GM21576 (cell line): ENCODE measurements at regions not wholly inside any gene's neighbourhood (a gene's known extent, or its start where the extent isn't known, plus 50 kb on each side); places are given as distances from the start of the nearest gene placed in this dataset.

Experiments
- ATAC-seq: cut with Tn5 transposase; IDR thresholded peaks from one replicate; pipeline ENCODE4 v1.9.1; 2021; ENCODE audit warnings: mild to moderate bottlenecking, moderate library complexity; ENCODE audit not compliant: unreplicated experiment

DNA sequence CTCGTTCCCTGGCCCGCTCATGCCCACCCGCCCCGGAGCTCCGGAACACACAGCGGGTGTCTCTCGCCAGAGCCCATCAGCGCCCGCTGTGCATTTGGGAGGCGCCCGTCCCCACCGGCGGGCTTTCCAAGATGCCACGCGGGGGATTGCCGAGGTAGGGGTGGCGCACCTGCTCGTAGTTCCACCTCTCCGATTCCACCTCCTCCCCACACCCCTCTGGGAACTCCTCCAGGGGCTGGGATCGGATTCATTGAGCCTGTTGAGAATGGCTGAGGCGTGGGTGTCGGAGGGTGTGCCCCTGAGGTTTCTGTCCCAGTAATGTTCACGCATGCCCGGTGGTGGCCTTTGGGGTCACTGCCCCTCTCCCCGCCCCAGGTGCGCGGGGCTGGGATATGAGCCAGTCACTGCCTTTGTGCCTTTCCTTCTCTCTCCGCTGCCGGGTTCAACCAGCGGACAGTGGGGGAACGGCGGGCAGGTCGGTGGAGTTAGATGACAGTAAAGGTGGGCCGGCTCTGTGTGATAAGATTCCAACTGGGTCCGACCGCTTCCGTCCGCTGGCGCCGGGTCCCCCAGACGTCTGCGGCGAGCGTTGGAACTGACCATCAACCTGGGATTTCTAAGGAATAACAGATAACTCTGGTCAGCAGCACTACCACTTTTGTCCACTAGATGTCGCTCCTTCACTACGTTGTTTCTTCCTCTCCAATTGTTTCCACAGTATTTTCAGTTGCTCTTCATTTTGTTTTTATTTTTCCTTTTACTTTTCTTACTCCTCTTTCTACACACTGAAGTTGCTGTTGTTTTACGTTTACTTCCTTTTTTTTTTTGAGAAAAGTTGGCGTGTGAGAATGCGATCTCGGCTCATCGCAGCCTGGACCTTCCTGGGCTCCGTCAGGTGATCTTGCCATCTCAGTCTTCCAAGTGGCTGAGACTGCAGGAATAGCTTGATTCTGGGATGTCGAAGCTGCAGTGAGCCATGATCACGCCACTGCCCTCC, 178.1 kb upstream of the ALG10B start:
- peak; percentile 65 for ATAC-seq

DNA sequence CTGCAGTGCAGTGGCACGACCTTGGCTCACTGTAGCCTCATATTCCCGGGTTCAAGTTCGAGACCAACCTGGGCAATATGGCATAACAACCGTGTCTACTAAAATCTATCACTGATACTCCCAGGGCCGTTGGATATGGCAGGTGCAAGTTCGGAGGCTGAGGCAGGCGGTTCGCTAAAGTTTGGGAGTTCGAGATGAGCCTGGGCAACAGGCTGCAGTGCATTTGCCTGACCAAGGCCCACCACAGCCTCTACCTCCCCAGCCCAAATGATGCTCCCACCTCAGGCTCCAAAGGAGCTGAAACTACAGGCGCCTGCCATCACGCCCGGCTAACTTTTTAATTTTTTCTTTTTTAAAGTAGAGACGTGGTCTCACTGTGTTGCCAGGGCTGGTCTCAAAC, 177.1 kb upstream of the ALG10B start:
- ATAC-seq: no peak

DNA sequence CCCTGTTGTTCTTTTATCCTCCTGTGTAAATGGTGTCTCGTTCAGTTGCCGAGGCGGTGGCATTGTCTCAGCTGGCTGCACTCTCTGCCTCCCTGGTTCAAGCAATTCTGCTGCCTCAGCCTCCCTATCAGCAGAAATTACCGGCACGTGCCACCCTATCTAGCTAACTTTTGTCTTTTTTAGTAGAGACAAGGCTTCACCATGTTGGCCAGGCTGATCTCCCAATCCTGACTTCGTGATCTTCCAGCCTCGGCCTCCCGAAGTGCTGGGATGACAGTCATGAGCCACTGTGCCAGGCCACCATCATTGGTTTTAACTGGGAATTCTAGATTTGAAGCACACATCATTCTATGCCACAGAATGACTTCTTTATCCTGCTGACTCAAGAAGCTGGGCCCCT, 175.3 kb upstream of the ALG10B start:
- ATAC-seq: no peak

DNA sequence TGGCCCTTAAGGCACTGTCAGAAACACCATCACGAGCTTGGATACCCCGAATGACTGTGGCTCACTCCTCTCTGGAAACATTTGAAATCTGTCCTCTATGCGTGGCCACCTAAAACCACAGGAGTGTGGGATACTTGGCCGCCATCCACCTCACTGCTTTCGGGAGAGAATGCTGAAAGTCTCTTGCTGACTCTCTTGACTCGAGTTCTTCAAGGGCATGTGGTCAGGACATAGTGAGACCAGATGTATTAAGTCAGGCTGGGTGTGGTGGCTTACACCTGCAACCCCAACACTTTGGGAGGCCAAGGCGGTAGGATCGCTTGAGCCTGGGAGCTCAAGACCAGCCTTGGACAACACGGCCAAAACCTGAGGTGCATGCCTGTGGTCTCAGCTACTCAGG, 174.7 kb upstream of the ALG10B start:
- no peak for ATAC-seq

DNA sequence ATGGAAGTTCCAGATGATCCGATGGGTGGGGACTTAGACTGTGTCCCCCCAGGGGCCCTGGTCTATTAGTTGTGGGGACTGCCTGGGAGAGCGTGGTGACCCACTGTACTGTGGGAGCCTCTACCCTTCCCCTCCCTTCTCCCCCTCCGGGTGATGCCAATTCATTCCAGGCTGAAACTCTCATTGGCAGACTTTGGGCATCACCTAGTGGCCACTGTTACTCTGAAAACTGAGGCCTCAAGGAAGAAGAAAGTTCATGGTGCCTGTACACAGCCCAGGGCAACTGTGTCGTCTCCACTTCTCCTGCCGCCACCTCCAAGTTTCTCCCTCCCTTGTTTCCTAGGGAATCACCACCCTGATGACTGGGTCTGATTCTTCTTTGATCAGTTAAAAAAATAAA, 173.6 kb upstream of the ALG10B start:
- ATAC-seq: no peak

DNA sequence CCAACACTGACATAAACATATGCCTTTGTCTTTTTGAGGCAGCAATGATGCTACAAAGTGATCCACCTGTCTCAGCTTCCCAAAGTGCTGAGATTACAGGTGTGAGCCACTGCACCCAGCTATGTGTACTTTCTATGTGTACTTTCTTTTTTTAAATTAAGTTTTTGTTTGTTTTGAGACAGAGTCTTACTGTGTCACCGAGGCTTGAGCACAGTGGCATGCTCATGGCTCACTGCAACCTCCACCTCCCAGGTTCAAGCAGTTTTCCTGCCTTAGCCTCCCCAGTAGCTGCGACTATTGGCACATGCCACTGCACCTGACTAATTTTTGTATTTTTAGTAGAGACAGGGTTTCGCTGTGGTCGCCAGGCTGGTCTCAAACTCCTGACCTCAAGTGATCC, 172.5 kb upstream of the ALG10B start:
- ATAC-seq: no peak

DNA sequence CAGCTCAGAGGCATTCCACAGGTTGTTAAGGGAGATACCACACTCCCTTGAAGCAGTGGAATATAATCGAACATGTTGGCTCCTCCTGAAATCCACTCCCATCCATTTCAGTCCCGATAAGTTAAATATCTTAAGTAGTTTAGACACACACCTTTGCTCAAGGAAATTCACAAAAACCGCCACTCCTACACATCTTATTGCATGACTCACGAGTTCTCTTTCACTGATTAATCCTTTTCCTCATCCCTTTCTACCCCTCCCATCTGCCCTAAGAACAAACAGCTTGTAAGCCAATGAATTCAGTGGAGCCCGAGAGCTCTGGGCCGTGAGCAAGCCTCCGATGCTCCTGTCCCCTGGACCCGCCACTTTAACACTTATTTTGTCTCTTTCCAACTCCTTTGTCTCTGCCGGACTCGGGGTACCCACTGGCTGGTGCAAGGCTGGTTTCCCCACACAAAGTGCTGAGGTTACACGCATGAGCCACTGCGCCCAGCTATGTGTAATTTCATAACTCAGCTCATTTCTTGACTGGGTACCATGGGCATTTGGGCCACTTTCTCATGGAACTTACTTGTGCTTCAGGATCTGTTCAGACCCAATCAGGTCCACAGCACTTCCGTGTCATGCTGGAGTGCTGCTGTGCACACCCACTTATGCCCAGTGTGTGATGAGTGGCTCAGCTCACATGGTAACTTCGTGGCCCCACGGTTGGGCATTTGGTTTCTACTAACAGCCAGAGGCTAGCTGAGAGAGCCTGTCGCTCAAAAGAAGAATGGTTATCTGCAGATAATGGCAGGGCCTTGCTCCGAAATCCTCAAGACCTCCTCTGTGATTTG, 171.8 kb upstream of the ALG10B start:
- ATAC-seq: no peak

DNA sequence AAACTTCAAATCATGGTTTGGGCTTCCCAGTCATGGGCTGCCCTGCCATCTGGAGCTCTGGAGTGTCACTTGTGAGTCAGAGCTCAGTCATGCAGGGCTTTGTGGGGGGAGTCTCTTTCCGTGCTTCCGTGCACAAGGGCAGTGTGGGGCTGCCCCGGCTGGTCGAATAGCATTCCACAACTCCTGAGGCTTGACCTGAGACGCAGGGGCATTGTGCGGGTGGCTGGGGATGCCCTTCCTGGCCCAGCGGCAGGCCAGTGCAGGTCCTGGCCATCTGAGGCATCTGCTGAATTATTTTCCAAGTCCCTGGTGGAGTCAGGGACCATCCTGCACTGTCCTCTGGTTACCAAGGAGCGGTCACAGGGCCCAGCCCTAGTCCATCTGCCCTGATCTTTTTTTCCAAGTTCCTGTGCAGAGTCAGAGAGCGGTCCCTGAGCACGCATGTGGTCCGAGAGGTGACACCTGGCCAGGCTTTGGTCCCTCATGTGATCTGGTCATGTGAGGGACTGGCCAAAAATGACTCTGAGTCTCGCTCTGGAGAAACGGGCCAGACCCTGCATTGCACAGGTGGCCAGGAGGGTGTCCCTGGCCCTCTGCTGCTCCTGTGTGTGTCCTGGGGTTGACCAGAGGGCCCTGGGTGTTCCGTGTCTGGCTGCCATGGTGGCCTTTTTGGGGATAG, 167.0 kb upstream of the ALG10B start:
- ATAC-seq: no peak

DNA sequence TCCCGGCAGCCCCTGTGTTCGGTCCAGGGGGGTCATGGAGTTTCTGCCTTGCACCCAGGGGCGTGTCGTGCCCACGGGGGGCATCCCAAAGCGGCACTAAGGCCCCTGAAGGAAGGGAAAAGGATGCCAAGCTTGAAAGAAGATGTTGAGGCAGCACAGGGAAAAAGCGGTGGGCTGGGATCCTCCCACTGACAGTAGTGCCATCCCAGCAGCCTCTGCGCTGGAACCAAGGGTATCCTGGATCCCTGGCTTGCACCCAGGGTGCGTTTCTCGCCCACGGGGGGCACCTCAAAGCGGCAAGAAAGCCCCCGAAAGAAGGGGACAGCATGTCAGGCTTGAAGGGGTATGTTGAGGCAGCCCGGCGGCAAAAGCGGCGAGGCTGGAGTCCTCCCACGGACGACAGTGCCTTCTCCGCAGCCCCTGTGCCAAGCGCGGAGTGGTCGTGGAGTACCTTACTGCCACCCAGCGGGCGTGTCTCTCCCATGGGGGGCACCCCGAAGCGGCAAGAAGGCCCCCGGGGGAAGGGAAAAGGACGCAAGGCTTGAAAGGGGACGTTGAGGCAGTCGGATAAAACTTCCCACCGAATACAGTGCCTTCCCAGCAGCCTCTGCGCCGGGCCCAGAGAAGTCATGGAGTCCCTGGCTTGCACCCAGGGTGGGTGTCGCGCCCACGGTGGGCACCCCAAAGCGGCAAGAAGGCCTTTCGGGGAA, 164.4 kb upstream of the ALG10B start:
- no peak for ATAC-seq

DNA sequence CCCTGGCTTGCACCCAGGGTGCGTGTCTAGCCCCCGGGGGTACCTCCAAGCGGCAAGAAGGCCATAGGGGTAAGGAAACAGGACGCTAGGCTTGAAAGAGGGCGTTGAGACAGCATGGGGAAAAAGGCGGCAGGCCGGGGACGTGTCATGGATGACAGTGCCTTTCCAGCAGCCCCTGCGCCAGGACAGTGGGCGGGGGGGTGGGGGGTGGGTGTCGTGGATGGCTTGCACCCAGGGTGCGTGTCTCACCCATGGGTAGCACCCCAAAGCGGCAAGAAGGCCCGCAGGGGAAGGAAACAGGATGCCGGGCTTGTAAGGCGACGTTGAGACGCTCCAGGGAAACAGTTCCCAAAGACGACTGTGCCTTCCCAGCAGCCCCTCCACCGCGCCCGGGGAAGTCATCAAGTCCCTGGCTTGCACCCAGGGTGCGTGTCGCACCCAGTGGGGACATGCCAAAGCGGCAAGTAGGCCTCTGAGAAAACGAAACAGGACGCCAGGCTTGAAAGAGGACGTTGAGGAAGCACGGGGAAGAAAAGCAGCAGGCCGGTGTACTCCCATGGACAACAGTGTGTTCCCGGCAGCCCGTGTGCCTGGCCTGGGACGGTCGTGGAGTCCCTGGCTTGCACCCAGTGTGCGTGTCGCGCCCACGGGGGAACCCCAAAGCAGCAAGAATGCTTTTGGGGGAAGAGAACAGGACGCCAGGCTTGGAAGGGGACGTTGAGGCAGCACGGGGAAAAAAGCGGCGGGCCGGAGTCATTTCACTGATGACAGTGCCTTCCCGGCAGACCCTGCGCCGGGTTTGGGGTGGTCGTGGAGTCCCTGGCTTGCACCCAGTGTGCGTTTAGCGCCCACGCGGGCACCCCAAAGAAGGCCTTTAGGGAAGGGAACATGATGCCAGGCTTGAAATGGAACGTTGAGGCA, 163.5 kb upstream of the ALG10B start:
- no peak for ATAC-seq

DNA sequence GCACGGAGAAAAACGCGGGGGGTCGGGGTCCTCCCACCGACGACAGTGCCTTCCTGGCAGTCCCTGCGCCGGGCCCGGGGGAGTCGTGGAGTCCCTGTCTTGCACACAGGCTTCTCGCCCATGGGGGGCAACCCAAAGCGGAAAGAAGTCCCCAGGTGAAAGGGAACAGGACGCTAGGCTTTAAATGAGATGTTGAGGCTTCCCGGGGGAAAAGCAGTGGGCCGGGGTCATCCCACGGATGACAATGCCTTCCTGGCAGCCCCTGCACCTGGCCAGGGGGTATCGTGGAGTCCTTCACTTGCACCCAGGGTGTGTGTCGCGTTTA, 162.9 kb upstream of the ALG10B start:
- ATAC-seq: no peak

DNA sequence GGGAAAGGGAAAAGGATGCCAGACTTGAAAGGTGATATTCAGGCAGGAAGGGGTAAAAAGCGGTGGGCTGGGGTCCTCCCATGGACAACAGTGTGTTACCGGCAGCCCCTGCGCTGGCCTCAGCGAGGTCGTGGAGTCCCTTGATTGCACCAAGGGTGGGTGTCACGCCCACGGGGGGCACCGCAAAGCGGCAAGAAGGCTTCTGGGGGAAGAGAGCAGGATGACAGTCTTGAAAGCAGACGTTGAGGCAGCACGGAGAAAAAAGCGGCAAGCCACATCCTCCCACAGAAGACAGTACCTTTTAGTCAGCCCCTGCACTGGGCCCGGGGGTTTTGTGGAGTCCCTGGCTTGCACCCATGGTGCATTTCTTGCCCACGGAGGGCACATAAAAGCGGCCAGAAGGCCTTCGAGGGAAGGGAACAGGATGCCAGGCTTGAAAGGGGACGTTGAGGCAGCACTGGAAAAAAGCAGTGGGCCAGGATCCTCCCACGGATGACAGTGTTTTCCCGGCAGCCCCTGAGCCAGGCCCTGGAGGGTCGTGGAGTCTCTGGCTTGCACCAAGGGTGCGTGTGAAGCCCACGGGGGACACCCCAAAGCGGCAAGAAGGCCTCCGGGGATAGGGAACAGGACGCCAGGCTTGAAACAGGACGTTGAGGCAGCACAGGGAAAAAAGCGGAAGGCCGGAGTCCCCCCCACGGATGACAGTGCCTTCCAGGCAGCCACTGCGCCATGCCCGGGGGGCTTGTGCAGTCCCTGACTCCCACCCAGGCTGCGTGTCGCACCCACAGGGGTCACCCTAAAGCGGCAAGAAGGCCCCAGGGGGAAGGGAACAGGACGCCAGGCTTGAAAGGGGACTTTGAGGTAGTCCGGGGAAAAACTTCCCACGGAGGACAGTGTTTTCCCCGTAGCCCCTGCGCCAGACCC, 162.2 kb upstream of the ALG10B start:
- ATAC-seq: no peak

DNA sequence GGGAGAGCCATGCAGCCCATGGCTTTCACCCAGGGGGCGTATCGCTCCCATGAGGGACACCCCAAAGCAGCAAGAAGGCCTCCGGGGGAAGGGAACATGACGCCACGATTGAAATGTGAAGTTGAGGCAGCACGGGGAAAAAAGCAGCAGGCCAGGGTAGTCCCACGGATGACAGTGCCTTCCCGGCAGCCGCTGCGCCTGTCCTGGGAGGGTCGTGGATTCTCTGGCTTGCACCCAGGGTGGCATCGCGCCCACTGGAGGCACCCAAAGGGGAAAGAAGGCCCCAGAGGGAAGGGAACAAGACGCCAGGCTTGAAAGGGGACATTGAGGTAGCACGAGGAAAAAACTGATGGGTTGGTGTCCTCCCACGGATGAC, 161.6 kb upstream of the ALG10B start:
- ATAC-seq: no peak

DNA sequence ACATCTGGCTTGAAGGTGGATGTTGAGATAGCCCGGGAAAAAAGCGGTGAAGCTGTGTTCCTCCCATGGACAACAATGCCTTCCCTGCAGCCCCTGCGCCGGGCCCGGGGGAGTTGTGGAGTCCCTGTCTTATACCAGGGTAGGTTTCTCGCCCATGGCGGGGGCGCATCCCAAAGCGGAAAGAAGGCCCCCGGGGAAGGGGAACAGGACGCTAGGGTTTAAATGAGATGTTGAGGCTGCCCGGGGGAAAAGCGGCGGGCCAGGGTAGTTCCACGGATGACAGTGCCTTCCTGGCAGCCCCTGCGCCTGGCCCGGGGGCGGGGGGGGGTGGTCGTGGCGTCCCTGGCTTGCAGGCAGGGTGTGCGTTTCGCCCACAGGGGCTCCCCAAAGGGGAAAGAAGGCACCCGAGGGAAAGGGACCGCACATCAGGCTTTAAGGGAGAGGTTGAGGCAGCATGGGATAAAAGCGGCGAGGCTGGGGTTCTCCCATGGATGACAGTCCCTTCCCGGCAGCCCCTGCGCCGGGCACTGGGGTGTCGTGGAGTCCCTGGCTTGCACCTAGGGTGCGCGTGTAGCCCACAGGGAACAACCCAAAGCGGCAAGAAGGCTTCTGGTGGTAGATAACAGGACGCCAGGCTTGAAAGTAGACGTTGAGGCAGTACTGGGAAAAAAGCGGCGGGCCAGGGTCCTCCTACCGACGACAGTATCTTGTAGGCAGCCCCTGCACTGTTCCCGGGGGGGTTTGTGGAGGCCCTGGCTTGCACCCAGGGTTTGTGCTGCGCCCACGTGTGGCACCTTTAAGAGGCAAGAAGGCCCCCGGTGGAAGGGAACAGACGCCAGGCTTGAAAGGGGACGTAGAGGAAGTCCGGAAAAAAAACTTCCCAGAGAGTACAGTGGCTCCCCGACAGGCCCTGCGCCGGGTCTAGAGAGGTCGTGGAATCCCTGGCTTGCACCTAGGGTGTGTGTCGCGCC, 160.8 kb upstream of the ALG10B start:
- no peak for ATAC-seq

DNA sequence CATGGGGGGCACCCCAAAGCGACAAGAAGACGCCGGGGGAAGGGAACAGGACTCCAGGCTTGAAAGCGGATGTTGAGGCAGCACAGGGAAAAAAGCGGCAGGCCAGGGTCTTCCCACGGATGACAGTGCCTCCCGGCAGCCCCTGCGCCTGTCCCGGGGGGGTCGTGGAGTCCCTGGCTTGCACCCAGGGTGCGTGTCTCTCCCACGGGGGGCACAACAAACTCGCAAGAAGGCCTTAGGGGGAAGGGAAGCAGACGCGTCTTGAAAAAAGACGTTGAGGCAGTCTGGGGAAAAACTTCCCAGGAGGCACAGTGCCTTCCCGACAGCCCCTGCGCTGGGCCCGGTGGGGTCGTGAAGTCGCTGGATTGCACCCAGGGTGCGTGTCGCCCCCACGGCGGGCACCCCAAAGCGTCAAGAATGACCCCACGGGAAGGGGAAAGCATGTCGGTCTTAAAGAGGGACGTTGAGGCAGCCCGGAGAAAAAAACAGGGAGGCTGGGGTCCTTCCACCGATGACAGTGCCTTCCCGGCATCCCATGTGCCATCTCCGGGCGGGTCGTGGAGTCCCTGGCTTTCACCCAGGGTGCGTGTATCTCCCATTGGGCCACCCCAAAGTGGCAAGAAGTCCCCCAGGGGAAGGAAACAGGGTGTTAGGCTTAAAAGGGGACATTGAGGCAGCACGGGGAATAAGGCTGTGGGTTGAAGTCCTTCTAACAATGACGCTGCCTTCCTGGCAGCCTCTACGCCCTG, 159.9 kb upstream of the ALG10B start:
- no peak for ATAC-seq

DNA sequence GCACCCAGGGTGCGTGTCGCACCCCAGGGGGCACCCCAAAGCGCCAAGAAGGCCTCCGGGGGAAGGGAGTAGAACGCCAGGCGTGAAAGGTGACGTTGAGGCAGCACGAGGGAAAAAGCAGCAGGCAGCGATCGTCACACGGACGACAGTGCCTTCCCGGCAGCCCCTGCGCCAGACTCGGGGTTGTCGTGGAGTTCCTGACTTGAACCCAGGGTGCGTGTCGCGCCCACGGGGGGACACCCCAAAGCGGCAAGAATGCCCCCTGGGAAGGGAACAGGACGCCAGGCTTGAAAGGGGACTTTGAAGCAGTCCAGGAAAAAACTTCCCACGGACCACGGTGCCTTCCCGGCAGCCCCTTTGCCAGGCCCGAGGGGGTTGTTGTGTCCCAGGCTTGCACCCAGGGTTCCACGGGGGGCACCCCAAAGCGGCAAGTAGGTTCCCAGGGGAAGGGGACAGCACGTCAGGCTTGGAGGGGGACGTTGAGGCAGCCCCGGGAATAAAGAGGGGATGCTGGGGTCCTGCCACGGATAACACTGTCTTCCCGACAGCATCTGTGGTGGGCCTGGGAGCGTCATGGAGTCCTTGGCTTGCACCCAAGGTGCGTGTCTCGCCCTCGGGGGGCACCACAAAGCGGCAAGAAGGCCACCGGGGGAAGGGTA, 159.2 kb upstream of the ALG10B start:
- ATAC-seq: no peak
